ENCODE measurements at regions not wholly inside any gene's neighbourhood (a gene's known extent, or its start where the extent isn't known, plus 50 kb on each side); places are given as distances from the start of the nearest gene placed in this dataset.

DNA sequence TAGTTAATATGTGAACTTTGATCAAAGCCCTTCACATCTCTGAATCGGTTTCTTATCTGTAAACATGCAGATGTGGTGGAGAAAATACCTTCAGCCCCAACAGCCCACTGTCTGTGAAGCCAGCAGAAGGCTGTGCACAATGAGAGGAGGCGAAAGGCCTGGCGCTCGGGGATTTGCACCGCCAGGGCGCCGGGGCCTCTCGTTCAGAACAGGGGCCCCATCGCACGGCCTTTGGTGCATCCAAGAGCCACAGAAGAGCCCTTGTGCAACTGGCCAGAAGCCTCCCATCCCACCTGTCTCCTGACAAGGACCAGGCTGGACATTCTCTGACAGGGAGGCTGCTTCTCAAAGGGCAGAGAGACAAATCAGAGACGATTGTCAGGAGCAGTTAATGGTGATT, 407.2 kb upstream of the MYT1L start:
- Histone ChIP-seq H2BK15ac (ENCODE audit: low read depth, poor library complexity, severe bottlenecking) (no peak overlapping the region), H3K27me3 (ENCODE audit: control insufficient read depth in 1 of 2, insufficient read depth in 1 of 2, low read length in 2 of 2) (no peaks in the 10 kb centered on the region), H3K4me3 (ENCODE audit: insufficient read depth in 1 of 2, low read depth in 1 of 2, low read length in 2 of 2) (no peak overlapping the region), H4K91ac (ENCODE audit: low read length) (no peak overlapping the region), H3K36me3 (ENCODE audit: control insufficient read depth in 1 of 2, insufficient read depth in 2 of 2, low read depth in 1 of 2, low read length in 2 of 2) (no peaks in the 10 kb centered on the region), H2BK12ac (ENCODE audit: low read length in 2 of 2) (no peak overlapping the region), H4K8ac (ENCODE audit: low read length) (no peak overlapping the region), H2AFZ (ENCODE audit: low read depth, low read length) (no peak overlapping the region), H3K79me1 (replicated peaks; ENCODE audit: low read length, poor library complexity, severe bottlenecking) (no peaks in the 10 kb centered on the region), H2BK5ac (ENCODE audit: low read depth, low read length, poor library complexity, severe bottlenecking) (no peak overlapping the region), H3K9ac (ENCODE audit: low read length) (no peak overlapping the region), H3K14ac (ENCODE audit: low read length in 2 of 2) (no peak overlapping the region), H3K4me2 (ENCODE audit: low read length, poor library complexity, severe bottlenecking) (no peak overlapping the region), H3K4me1 (ENCODE audit: control insufficient read depth, insufficient read depth, low read depth, low read length) (no peaks in the 10 kb centered on the region), H3K18ac (ENCODE audit: low read depth in 1 of 2, low read length in 2 of 2) (no peak overlapping the region), H2BK120ac (ENCODE audit: low read depth, low read length) (no peak overlapping the region), H2AK5ac (ENCODE audit: low read length, severe bottlenecking) (no peak overlapping the region), H3K23ac (ENCODE audit: low read length in 2 of 2) (no peak overlapping the region), H3K27ac (ENCODE audit: low read length, poor library complexity, severe bottlenecking) (no peak overlapping the region), H3K9me3 (ENCODE audit: control insufficient read depth, low read length) (no peaks in the 10 kb centered on the region), H3K4ac (ENCODE audit: low read depth in 1 of 2, low read length in 2 of 2) (no peak overlapping the region)
- no peak for DNase-seq
- WGBS = 84% methylated on average over 11 of the region's 11 CpGs

DNA sequence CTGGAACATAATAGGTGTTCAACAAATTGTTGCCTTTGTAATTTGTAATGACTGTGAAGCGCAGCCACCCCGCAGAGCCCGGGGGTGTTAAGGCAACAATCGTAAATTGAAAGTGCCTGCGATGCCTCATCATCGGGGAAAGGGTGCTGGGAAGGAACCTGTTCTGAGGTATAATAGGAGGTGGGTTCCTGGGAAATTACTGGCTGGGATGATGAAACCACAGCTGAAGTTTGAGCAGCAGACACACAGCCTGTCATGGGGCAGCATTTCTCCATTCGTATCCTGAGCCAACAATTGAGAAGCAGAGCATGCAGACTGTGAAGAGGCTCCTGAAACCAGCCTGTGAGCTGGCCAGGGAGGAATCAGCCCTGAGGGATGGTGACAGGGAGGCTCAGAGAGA, 404.0 kb upstream of the MYT1L start:
- H2BK15ac ChIP-seq (ENCODE audit: low read depth, poor library complexity, severe bottlenecking) = no peak overlapping the region
- H3K4me3 ChIP-seq (ENCODE audit: insufficient read depth in 1 of 2, low read depth in 1 of 2, low read length in 2 of 2) = no peak overlapping the region
- no peaks in the 10 kb centered on the region for H3K9me3 ChIP-seq (ENCODE audit: control insufficient read depth, low read length)
- H2BK5ac ChIP-seq (ENCODE audit: low read depth, low read length, poor library complexity, severe bottlenecking) = no peak overlapping the region
- no peak overlapping the region for H4K91ac ChIP-seq (ENCODE audit: low read length)
- no peak overlapping the region for H3K27ac ChIP-seq (ENCODE audit: low read length, poor library complexity, severe bottlenecking)
- H3K4ac ChIP-seq (ENCODE audit: low read depth in 1 of 2, low read length in 2 of 2) = no peak overlapping the region
- no peak overlapping the region for H2BK120ac ChIP-seq (ENCODE audit: low read depth, low read length)
- no peaks in the 10 kb centered on the region for H3K4me1 ChIP-seq (ENCODE audit: control insufficient read depth, insufficient read depth, low read depth, low read length)
- WGBS = 77% methylated on average over 7 of the region's 7 CpGs
- H2AFZ ChIP-seq (ENCODE audit: low read depth, low read length) = no peak overlapping the region
- H3K4me2 ChIP-seq (ENCODE audit: low read length, poor library complexity, severe bottlenecking) = no peak overlapping the region
- no peaks in the 10 kb centered on the region for H3K79me1 ChIP-seq (replicated peaks; ENCODE audit: low read length, poor library complexity, severe bottlenecking)
- no peaks in the 10 kb centered on the region for H3K27me3 ChIP-seq (ENCODE audit: control insufficient read depth in 1 of 2, insufficient read depth in 1 of 2, low read length in 2 of 2)
- no peak overlapping the region for H3K14ac ChIP-seq (ENCODE audit: low read length in 2 of 2)
- H3K36me3 ChIP-seq (ENCODE audit: control insufficient read depth in 1 of 2, insufficient read depth in 2 of 2, low read depth in 1 of 2, low read length in 2 of 2) = no peaks in the 10 kb centered on the region
- no peak overlapping the region for H2AK5ac ChIP-seq (ENCODE audit: low read length, severe bottlenecking)
- H3K18ac ChIP-seq (ENCODE audit: low read depth in 1 of 2, low read length in 2 of 2) = no peak overlapping the region
- H4K8ac ChIP-seq (ENCODE audit: low read length) = no peak overlapping the region
- no peak overlapping the region for H3K23ac ChIP-seq (ENCODE audit: low read length in 2 of 2)
- no peak for DNase-seq
- no peak overlapping the region for H2BK12ac ChIP-seq (ENCODE audit: low read length in 2 of 2)
- H3K9ac ChIP-seq (ENCODE audit: low read length) = no peak overlapping the region

DNA sequence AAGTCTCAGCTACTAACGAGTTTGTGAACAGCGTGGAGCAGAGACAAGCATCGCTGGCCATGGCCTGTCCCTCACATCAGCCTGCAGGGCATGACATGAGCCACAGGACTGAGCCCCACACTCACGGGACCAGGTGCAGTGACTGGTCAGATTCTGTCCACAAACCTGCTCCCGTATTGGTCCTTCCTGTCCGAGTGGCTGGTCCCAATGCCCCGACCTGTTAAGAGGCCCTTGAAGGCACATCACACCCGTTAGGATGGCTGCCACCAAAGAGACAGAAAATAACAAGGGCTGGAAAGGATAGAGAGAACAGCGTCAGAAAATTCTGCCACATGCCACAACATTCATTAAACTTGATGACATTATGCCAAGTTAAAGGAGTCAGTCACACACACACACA, 403.2 kb upstream of the MYT1L start:
- Histone ChIP-seq H2BK5ac (ENCODE audit: low read depth, low read length, poor library complexity, severe bottlenecking) (no peak overlapping the region), H3K36me3 (ENCODE audit: control insufficient read depth in 1 of 2, insufficient read depth in 2 of 2, low read depth in 1 of 2, low read length in 2 of 2) (no peaks in the 10 kb centered on the region), H3K79me1 (replicated peaks; ENCODE audit: low read length, poor library complexity, severe bottlenecking) (no peaks in the 10 kb centered on the region), H3K4me3 (ENCODE audit: insufficient read depth in 1 of 2, low read depth in 1 of 2, low read length in 2 of 2) (no peak overlapping the region), H3K9me3 (ENCODE audit: control insufficient read depth, low read length) (no peaks in the 10 kb centered on the region), H4K8ac (ENCODE audit: low read length) (no peak overlapping the region), H3K27ac (ENCODE audit: low read length, poor library complexity, severe bottlenecking) (no peak overlapping the region), H3K4me2 (ENCODE audit: low read length, poor library complexity, severe bottlenecking) (no peak overlapping the region), H2AFZ (ENCODE audit: low read depth, low read length) (no peak overlapping the region), H2AK5ac (ENCODE audit: low read length, severe bottlenecking) (no peak overlapping the region), H2BK120ac (ENCODE audit: low read depth, low read length) (no peak overlapping the region), H2BK15ac (ENCODE audit: low read depth, poor library complexity, severe bottlenecking) (no peak overlapping the region), H3K27me3 (ENCODE audit: control insufficient read depth in 1 of 2, insufficient read depth in 1 of 2, low read length in 2 of 2) (no peaks in the 10 kb centered on the region), H3K18ac (ENCODE audit: low read depth in 1 of 2, low read length in 2 of 2) (no peak overlapping the region), H3K14ac (ENCODE audit: low read length in 2 of 2) (no peak overlapping the region), H3K4ac (ENCODE audit: low read depth in 1 of 2, low read length in 2 of 2) (no peak overlapping the region), H3K4me1 (ENCODE audit: control insufficient read depth, insufficient read depth, low read depth, low read length) (no peaks in the 10 kb centered on the region), H2BK12ac (ENCODE audit: low read length in 2 of 2) (no peak overlapping the region), H3K23ac (ENCODE audit: low read length in 2 of 2) (no peak overlapping the region), H4K91ac (ENCODE audit: low read length) (no peak overlapping the region), H3K9ac (ENCODE audit: low read length) (no peak overlapping the region)
- no peak for DNase-seq
- WGBS = 70% methylated on average over 9 of the region's 9 CpGs

DNA sequence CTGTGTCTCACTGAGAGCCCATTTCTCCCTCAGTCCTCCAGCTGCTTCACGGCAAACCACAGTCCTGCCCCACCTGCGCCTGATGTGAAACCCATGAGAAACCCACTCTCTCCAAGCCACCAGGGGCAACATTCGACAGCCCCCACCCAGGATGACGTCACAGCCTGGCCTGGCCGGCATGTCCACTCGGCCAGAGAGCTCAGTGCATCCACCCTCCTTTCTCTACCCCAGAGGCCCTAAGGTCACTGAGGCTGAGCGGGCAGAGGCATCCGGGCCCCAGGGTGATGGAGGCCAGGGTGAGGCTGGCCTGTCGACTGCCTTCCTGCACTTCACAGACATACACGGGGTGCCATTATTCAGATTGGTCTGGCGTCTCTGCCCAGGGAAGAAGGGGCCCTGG, 402.7 kb upstream of the MYT1L start:
- H4K8ac ChIP-seq (ENCODE audit: low read length) = no peak overlapping the region
- no peak overlapping the region for H2AFZ ChIP-seq (ENCODE audit: low read depth, low read length)
- H2BK5ac ChIP-seq (ENCODE audit: low read depth, low read length, poor library complexity, severe bottlenecking) = no peak overlapping the region
- 86% methylated on average over 10 of the region's 11 CpGs for WGBS
- H3K4me2 ChIP-seq (ENCODE audit: low read length, poor library complexity, severe bottlenecking) = no peak overlapping the region
- no peak overlapping the region for H2BK15ac ChIP-seq (ENCODE audit: low read depth, poor library complexity, severe bottlenecking)
- no peaks in the 10 kb centered on the region for H3K27me3 ChIP-seq (ENCODE audit: control insufficient read depth in 1 of 2, insufficient read depth in 1 of 2, low read length in 2 of 2)
- H3K9ac ChIP-seq (ENCODE audit: low read length) = no peak overlapping the region
- H3K4ac ChIP-seq (ENCODE audit: low read depth in 1 of 2, low read length in 2 of 2) = no peak overlapping the region
- H2AK5ac ChIP-seq (ENCODE audit: low read length, severe bottlenecking) = no peak overlapping the region
- no peak overlapping the region for H3K27ac ChIP-seq (ENCODE audit: low read length, poor library complexity, severe bottlenecking)
- no peaks in the 10 kb centered on the region for H3K79me1 ChIP-seq (replicated peaks; ENCODE audit: low read length, poor library complexity, severe bottlenecking)
- no peak overlapping the region for H4K91ac ChIP-seq (ENCODE audit: low read length)
- H3K36me3 ChIP-seq (ENCODE audit: control insufficient read depth in 1 of 2, insufficient read depth in 2 of 2, low read depth in 1 of 2, low read length in 2 of 2) = no peaks in the 10 kb centered on the region
- no peak overlapping the region for H3K18ac ChIP-seq (ENCODE audit: low read depth in 1 of 2, low read length in 2 of 2)
- H3K14ac ChIP-seq (ENCODE audit: low read length in 2 of 2) = no peak overlapping the region
- no peak overlapping the region for H3K23ac ChIP-seq (ENCODE audit: low read length in 2 of 2)
- H3K4me1 ChIP-seq (ENCODE audit: control insufficient read depth, insufficient read depth, low read depth, low read length) = no peaks in the 10 kb centered on the region
- no peaks in the 10 kb centered on the region for H3K9me3 ChIP-seq (ENCODE audit: control insufficient read depth, low read length)
- no peak for DNase-seq
- no peak overlapping the region for H2BK120ac ChIP-seq (ENCODE audit: low read depth, low read length)
- H3K4me3 ChIP-seq (ENCODE audit: insufficient read depth in 1 of 2, low read depth in 1 of 2, low read length in 2 of 2) = no peak overlapping the region
- no peak overlapping the region for H2BK12ac ChIP-seq (ENCODE audit: low read length in 2 of 2)

Measured in mesenchymal stem cell (in vitro differentiated cells and primary cell).